Caki2 (cell line): ENCODE measurements at regions not wholly inside any gene's neighbourhood (a gene's known extent, or its start where the extent isn't known, plus 50 kb on each side); places are given as distances from the start of the nearest gene placed in this dataset.
A peak's percentile ranks its signal among the peaks of the same experiment; 100 is the strongest.
"Not testable (repeated sequence)": the region's sequence is repeated elsewhere in the genome, so short reads cannot be mapped to it uniquely, and the experiment has no call there.

ENCODE experiments used
- DNase-seq: peaks from one replicate; pipeline ENCODE4 v3.0.0-alpha.2; 2015; ENCODE audit warnings: low read depth
- in situ Hi-C: cut with HindIII; loops from 2 replicates; pipeline ENCODE4 v1.10.0; 2016; ENCODE audit warnings: low sequenced_read_pairs, low pct_unique_long_range_greater_than_20kb, mixed read lengths

- in situ Hi-C loops, result no loop called here
- no peak for DNase-seq
These were observed 150.7 kb upstream of the BET1 start for GRCh38 chr7:94154858-94155257.

GRCh38 chr7:94157659-94158306, 153.6 kb upstream of the BET1 start:
- in situ Hi-C loops, DNase-seq: not testable (repeated sequence)

GRCh38 chr7:94160719-94161435, 156.7 kb upstream of the BET1 start:
- in situ Hi-C loops, result no loop called here
- DNase-seq, result no peak

GRCh38 chr7:94161476-94161875, 157.3 kb upstream of the BET1 start:
- no peak for DNase-seq
- in situ Hi-C loops, result no loop called here

GRCh38 chr7:94169682-94170081, 165.5 kb upstream of the BET1 start:
- DNase-seq, result no peak
- in situ Hi-C loops, result no loop called here

GRCh38 chr7:94170836-94171235, 166.7 kb upstream of the BET1 start:
- in situ Hi-C loops, result no loop called here
- DNase-seq, result no peak

- DNase-seq, result no peak
- in situ Hi-C loops, result no loop called here
These were observed 169.3 kb upstream of the BET1 start for GRCh38 chr7:94173436-94173835.

- no peak for DNase-seq
- in situ Hi-C loops, result no loop called here
These were observed 170.2 kb upstream of the BET1 start for GRCh38 chr7:94174375-94174774.

- in situ Hi-C loops, result no loop called here
These were observed 170.8 kb upstream of the BET1 start for GRCh38 chr7:94174956-94175355.

GRCh38 chr7:94176694-94177200, 172.6 kb upstream of the BET1 start:
- in situ Hi-C loops, result no loop called here
- DNase-seq, result no peak

More at GRCh38 chr7:94174956-94175355, 170.8 kb upstream of the BET1 start:
- DNase-seq, result no peak

GRCh38 chr7:94177441-94177840, 173.3 kb upstream of the BET1 start:
- in situ Hi-C loops, result no loop called here

GRCh38 chr7:94178230-94178629, 174.1 kb upstream of the BET1 start:
- no peak for DNase-seq
- in situ Hi-C loops, result no loop called here

More at GRCh38 chr7:94177441-94177840, 173.3 kb upstream of the BET1 start:
- no peak for DNase-seq

- no peak for DNase-seq
- in situ Hi-C loops, result no loop called here
These were observed 175.3 kb upstream of the BET1 start for GRCh38 chr7:94179466-94179865.

GRCh38 chr7:94182066-94182465, 177.9 kb upstream of the BET1 start:
- in situ Hi-C loops, result no loop called here

GRCh38 chr7:94182721-94183120, 178.6 kb upstream of the BET1 start:
- DNase-seq, result no peak
- in situ Hi-C loops, result no loop called here

More at GRCh38 chr7:94182066-94182465, 177.9 kb upstream of the BET1 start:
- peak; percentile 26 for DNase-seq

GRCh38 chr7:94183289-94183749, 179.2 kb upstream of the BET1 start:
- DNase-seq, result peak; percentile 96
- in situ Hi-C loops, result no loop called here

- no peak for DNase-seq
- in situ Hi-C loops, result no loop called here
These were observed 179.7 kb upstream of the BET1 start for GRCh38 chr7:94183891-94184290.

- in situ Hi-C loops, result no loop called here
- DNase-seq, result no peak
These were observed 184.2 kb upstream of the BET1 start for GRCh38 chr7:94188350-94188749.

- DNase-seq, result peak; percentile 49
- in situ Hi-C loops, result no loop called here
These were observed 186.5 kb upstream of the BET1 start for GRCh38 chr7:94190599-94191061.
